Glutamatergic neuron (in vitro differentiated cells): ENCODE measurements at regions not wholly inside any gene's neighbourhood (a gene's known extent, or its start where the extent isn't known, plus 50 kb on each side); places are given as distances from the start of the nearest gene placed in this dataset.

Experiments
- DNase-seq: peaks from one replicate; pipeline ENCODE4 v3.0.0; 2022
- H3K27ac Mint-ChIP-seq: one replicate; pipeline ENCODE4 v1.8.0; 2020; ENCODE audit warnings: mild to moderate bottlenecking, mixed read lengths, inconsistent platforms; ENCODE audit not compliant: unreplicated experiment
- H3K27me3 Mint-ChIP-seq: one replicate; pipeline ENCODE4 v1.8.0; 2020; ENCODE audit warnings: mild to moderate bottlenecking, moderate library complexity, mixed read lengths, inconsistent platforms; ENCODE audit not compliant: unreplicated experiment
- H3K36me3 Mint-ChIP-seq: one replicate; pipeline ENCODE4 v1.8.0; 2020; ENCODE audit warnings: mild to moderate bottlenecking, mixed read lengths, inconsistent platforms; ENCODE audit not compliant: unreplicated experiment
- H3K4me1 Mint-ChIP-seq: one replicate; pipeline ENCODE4 v1.8.0; 2020; ENCODE audit warnings: mild to moderate bottlenecking, low read depth, mixed read lengths, inconsistent platforms; ENCODE audit not compliant: unreplicated experiment
- H3K4me3 Mint-ChIP-seq: one replicate; pipeline ENCODE4 v1.8.0; 2020; ENCODE audit warnings: mild to moderate bottlenecking, mixed read lengths, inconsistent platforms; ENCODE audit not compliant: unreplicated experiment
- H3K9me3 Mint-ChIP-seq: one replicate; pipeline ENCODE4 v1.8.0; 2020; ENCODE audit warnings: mild to moderate bottlenecking, moderate library complexity, mixed read lengths, inconsistent platforms; ENCODE audit not compliant: unreplicated experiment
- TF ChIP-seq, protein P1 (sequence below): fragments of 200-600 bp; sonication (generic); IDR thresholded peaks from one replicate; pipeline ENCODE4 v1.5.0; 2021; ENCODE audit not compliant: partially characterized antibody, unreplicated experiment

DNA sequence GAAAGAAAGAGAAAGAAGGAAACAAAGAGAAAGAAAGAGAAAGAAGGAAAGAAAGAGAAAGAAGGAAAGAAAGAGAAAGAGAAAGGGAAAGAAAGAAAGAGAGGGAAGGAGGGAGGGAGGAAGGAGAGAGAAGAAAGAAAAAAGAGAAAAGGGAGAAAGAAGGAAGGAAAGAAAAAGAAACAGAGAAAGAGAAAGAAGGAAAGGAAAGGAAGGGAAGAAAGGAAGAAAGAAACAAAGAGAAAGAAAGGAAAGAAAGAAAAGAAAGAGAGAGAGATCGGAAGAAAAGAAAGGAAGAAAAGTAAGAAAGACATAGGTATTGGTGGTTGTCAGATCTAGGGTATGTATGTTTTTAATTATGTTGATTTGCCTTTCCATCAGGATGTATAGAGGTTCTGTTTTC, 342.3 kb downstream of the FOXG1 start:
- Mint-ChIP-seq H3K36me3 (no peaks in the 10 kb centered on the region), H3K4me3 (no peak overlapping the region), H3K4me1 (no peaks in the 10 kb centered on the region), H3K9me3 (no peaks in the 10 kb centered on the region), H3K27me3 (no peaks in the 10 kb centered on the region), H3K27ac (no peak overlapping the region)
- DNase-seq: no peak
- TF ChIP-seq, protein P1, sequence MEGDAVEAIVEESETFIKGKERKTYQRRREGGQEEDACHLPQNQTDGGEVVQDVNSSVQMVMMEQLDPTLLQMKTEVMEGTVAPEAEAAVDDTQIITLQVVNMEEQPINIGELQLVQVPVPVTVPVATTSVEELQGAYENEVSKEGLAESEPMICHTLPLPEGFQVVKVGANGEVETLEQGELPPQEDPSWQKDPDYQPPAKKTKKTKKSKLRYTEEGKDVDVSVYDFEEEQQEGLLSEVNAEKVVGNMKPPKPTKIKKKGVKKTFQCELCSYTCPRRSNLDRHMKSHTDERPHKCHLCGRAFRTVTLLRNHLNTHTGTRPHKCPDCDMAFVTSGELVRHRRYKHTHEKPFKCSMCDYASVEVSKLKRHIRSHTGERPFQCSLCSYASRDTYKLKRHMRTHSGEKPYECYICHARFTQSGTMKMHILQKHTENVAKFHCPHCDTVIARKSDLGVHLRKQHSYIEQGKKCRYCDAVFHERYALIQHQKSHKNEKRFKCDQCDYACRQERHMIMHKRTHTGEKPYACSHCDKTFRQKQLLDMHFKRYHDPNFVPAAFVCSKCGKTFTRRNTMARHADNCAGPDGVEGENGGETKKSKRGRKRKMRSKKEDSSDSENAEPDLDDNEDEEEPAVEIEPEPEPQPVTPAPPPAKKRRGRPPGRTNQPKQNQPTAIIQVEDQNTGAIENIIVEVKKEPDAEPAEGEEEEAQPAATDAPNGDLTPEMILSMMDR: no peak

DNA sequence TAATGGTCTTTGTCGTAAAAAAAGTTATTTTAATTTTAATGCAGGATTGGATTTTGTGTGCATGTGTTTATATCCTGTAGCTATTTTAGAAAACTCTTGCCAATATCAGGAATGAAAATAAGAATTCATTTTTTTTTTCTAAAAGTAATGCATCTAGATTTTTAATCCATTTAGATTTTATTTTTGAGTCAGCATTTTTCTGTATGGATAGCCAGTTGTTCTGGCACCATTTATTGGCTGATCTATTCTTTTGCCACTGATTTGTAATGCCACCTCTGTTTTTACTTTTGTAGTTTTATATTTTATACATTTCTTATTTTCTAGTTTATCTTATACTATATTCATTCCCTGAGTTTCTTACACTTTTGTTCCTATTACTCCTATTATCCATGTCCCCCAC, 343.0 kb downstream of the FOXG1 start:
- TF ChIP-seq, protein P1: no peak
- no peaks in the 10 kb centered on the region for H3K9me3 Mint-ChIP-seq
- no peak overlapping the region for H3K4me3 Mint-ChIP-seq
- no peaks in the 10 kb centered on the region for H3K36me3 Mint-ChIP-seq
- DNase-seq: no peak
- no peak overlapping the region for H3K27ac Mint-ChIP-seq
- H3K27me3 Mint-ChIP-seq: no peaks in the 10 kb centered on the region
- no peaks in the 10 kb centered on the region for H3K4me1 Mint-ChIP-seq

DNA sequence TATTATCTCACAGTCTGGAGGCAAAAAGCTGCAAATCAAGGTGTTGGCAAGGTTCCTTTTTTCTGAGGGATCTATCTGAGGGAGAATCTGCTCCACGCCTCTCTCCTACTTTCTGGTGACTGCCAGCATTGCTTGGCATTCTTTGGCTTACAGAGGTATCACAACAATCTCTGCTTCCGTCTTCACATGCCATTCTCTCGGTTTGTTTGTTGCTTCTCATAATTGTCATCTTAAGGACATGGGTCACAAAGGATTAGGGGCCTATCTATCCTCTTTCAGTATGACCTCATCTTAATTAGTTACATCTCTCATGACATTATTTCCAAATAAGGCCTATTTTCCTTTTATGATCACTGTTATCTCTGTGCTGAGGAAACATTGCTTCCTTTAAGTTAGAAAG, 345.0 kb downstream of the FOXG1 start:
- DNase-seq: no peak
- H3K9me3 Mint-ChIP-seq: no peaks in the 10 kb centered on the region
- H3K27me3 Mint-ChIP-seq: no peaks in the 10 kb centered on the region
- no peak overlapping the region for H3K4me3 Mint-ChIP-seq
- H3K27ac Mint-ChIP-seq: no peak overlapping the region
- no peaks in the 10 kb centered on the region for H3K36me3 Mint-ChIP-seq
- no peaks in the 10 kb centered on the region for H3K4me1 Mint-ChIP-seq
- TF ChIP-seq, protein P1: no peak

DNA sequence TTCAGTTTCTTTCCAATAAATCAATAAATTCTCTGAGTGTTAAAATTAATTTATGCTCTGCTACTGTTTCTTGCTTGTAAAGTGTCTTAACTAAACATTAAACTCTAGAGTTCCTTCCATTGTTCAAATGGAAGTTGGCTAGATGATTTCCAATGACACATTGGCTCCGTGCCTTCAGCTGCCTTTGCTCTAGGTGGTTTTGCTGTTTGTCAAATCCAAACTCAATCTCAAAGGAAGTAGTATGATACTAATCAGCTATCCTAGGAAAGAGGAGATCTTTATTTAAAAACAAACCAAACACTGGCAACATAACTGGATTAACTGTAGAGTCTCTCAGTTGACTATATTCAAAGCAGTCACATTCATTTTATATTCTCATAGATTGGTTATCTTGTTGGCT, 356.4 kb downstream of the FOXG1 start:
- Mint-ChIP-seq H3K4me3 (no peak overlapping the region), H3K27me3 (peaks cover 4% of the 10 kb centered on the region), H3K9me3 (no peaks in the 10 kb centered on the region), H3K36me3 (no peaks in the 10 kb centered on the region), H3K4me1 (peaks cover 6% of the 10 kb centered on the region), H3K27ac (no peak overlapping the region)
- TF ChIP-seq, protein P1: no peak
- no peak for DNase-seq

DNA sequence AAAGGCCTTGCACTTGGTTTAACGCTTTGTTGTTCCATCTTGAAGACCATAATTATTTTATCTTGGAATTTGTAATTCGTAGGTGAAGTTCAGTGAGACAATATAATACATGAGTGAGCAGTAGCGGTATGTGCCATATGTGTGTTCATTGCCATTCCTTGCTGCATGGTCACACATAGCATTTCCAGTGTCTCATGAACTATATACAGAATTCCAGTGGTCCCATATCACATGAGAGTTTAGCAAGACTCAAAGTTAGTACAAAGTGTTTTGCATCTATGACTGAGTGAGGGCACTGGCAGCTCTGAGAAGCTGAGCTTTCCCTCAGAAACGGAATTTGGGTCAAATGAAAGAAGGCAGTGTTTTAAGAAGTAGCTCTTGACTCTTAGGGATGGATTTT, 359.8 kb downstream of the FOXG1 start:
- H3K36me3 Mint-ChIP-seq: no peaks in the 10 kb centered on the region
- no peaks in the 10 kb centered on the region for H3K9me3 Mint-ChIP-seq
- DNase-seq: no peak
- no peak overlapping the region for H3K27ac Mint-ChIP-seq
- TF ChIP-seq, protein P1: no peak
- no peak overlapping the region for H3K4me3 Mint-ChIP-seq
- peaks cover 4% of the 10 kb centered on the region for H3K27me3 Mint-ChIP-seq
- no peaks in the 10 kb centered on the region for H3K4me1 Mint-ChIP-seq
